Activated CD4-positive, alpha-beta T cell treated with anti-CD3 and anti-CD28 coated beads, Interleukin-2, amount 50 U/mL, for 4 hours (primary cell): ENCODE measurements at regions not wholly inside any gene's neighbourhood (a gene's known extent, or its start where the extent isn't known, plus 50 kb on each side); places are given as distances from the start of the nearest gene placed in this dataset.

Experiments
- DNase-seq, 2 experiments: peaks; one replicate each; pipeline ENCODE4 v3.0.0-alpha.2; 2020

DNA sequence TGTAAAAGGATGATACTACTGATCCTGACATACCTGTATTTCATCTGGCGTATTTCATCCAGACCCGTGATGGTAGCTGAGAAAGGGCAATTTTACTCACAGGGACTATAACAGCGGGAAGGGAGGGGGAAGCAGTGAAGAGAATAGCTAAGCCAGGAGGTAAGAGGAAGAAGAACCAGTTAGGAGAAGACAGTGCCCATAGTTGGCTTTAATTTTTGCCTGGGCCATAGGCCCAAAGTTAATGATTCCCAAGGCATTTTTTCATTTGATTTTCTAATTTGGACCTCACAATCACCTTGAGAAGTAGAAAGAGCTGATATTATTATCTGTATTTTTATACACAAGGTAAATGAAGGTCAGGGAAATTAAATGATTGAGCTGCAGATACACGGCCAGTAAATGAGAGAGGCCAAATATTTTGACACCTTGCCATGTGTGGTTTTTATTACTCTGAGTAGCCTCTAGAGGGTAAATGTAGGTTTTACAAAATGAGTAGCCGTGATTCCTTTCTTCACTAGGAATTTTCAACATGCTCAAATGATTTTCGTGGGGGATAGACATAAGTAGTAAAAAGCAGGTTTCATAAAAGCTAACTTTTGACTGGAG lies 382.2 kb downstream of the FUT8 start:
- DNase-seq: no peak

DNA sequence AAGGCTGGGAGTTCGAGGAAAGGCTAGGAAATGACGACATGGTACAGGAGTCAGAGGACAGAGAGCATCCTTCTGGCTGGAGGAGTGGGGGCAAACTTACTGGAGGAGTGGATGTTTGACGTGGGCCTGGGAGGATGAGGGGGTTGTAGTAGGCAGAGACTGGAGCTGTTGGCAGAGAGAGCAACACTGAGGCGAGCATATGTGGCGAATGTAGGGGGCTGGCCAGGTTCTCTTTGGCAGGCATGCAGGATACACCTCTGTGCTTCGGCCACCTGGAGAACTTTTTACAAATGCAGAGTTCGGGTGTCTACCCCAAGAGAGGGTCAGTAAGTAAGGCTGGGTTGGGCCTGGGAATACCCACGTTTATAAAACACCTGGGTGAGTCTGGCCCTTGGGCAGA lies 385.7 kb downstream of the FUT8 start:
- DNase-seq: no peak

DNA sequence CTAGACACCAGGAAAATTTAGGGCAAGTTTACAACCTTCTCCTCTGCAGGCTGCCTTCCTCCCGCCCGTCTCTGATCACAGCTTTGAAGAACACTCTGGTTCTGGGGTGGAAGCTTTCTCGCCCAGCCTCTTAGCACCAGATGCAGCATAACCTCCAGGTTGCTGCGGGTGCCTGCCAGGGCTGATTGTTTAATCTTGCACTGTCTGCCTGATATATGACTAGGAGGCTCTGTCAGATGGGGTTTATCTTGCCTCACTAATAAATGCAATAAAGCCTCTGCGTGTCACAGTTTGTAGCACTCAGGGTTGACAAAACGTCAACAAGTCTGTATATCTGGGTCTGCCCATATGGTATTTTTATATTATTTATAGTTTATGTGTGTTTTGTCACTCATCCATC lies 388.2 kb downstream of the FUT8 start:
- DNase-seq: no peak

DNA sequence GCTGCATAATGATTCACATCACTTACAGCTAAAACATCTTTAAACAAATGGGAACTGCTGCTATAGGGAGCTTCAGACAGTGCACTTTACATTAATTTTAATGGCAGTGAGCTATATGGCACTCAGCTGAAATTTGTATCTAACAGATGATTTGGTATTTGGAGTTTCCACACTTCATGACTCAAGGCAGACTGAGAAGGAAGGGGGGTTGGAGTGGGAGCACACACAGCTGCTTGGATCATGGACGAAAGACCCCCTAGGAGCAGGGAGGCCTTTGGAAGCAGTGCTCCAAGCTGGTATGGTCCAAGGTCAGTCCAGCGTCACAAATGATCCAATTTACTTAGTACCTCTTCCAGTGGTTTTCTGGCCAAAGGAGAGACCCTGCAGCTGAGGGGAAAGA lies 389.7 kb downstream of the FUT8 start:
- DNase-seq: no peak

DNA sequence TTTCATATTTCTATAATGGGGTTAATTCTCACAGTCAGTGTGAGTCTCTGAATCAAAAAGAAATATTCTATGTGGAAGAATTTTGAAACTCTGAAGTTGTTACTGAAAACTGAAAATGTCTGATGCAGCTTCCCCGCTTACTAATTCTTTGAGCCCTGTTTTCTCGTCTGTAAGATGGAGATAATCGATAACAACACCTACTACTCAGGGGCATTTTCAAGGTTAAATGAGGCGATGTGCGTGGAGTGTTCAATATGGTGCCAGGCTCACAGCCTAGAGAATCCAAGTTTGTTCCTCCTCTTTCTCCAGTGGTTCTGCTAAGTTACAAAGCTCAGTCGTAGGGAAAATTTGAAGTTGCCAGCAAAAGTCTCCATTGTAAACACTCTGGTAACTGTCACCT lies 391.4 kb downstream of the FUT8 start:
- no peak for DNase-seq

- DNase-seq: no peak
These were observed 392.0 kb downstream of the FUT8 start for GRCh38 chr14:65804439-65805112.

- DNase-seq: no peak
These were observed 392.6 kb downstream of the FUT8 start for GRCh38 chr14:65805113-65805473.

GRCh38 chr14:65808390-65808789 lies 395.9 kb downstream of the FUT8 start:
- DNase-seq: no peak

- no peak for DNase-seq
These were observed 397.8 kb downstream of the FUT8 start for GRCh38 chr14:65810322-65810721.

DNA sequence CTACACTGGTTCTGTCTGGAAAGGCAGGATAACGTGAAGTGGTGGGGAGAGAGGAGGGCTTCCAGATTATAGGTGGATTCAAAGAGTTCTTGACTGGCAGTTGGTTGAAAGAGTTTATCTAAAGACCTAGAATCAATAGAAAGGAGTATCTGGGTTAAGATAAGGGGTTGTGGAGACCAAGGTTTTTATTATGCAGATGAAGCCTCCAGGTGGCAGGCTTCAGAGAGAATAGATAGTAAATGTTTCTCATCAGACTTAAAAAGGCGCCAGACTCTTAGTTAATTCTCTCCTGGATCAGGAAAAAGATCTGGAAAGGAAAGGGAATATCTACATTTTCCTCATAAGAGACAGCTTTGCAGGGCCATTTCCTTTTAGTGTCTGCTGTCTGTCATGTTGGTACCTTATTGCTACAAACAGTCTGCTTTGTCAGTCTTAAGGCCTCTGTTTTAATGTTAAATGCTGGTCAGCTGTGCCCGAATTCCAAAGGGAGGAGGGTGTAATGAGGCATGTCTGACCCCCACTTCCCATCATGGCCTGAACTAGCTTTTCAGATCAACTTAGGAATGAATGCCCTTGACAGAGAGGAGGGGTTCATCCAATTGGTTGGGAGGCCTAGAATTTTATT lies 401.3 kb downstream of the FUT8 start:
- no peak for DNase-seq

GRCh38 chr14:65815127-65815526 lies 402.6 kb downstream of the FUT8 start:
- no peak for DNase-seq

- no peak for DNase-seq
These were observed 404.5 kb downstream of the FUT8 start for GRCh38 chr14:65817011-65817410.

DNA sequence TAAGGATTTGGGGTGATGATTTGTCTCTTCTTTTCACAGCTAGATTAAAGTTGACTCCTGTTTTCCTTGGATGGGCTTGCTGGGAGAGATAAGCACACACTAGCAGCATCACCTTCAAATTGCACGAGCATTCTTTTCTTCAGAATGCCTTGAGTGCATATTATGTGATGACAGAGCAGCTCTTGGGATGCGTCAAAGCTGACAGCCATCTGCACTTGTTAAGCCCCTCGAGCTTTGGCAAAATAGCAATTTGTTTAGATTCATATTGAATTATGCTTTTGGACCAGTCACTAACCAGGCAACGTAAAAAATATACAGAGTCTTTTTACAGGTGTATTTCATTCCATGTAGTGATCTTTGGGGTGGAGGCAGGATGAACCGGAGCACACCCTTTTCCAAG lies 407.0 kb downstream of the FUT8 start:
- no peak for DNase-seq

DNA sequence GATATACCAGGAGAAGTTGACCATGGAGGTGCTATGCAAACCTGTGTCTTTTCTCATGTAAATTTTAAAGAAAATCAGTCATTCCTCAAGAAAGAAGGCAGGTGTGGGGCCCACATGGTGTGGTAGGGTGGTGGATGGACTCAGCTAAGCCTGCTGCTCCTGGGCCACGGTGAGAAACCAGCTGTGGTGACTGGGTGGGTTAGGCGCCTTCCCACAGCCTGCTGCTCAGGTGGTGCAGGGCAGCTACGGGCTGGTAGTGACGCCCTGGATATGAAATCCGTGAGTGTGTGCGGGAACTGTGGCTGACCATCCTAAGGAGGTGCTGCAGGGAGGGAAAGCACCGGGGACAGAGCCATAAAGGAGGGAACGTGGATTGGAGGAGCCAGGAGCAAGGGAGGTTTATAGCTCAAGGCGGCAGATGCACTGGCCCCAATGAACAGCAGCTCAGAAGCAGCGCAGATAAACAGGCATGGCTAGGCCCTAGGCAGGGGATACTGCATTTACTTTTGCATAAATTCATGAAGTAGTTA lies 408.8 kb downstream of the FUT8 start:
- no peak for DNase-seq

- DNase-seq: peak; percentile 47 to 54
These were observed 411.9 kb downstream of the FUT8 start for GRCh38 chr14:65824285-65824977.

GRCh38 chr14:65824978-65825299 lies 412.4 kb downstream of the FUT8 start:
- no peak for DNase-seq

- DNase-seq: no peak
These were observed 414.4 kb downstream of the FUT8 start for GRCh38 chr14:65826946-65827345.

DNA sequence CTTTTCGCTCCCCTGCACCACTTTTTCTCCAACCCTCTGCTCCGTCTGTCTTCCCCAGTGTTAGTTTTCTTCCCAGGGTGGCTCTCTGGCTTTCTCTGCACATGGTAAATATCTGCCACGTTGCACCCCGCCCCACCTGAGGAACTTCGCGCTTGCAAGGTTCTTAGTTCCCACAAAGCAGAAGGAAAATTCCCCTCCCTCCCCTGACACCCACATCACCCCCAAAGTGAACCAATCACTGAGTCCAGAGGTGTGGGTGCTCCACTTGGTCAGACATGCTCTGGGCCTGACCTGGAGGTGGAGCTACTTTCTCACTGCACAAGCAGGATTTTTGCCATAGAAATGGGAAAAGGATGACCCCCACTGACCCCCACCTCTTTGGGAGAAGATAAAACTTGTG lies 415.0 kb downstream of the FUT8 start:
- DNase-seq: no peak

DNA sequence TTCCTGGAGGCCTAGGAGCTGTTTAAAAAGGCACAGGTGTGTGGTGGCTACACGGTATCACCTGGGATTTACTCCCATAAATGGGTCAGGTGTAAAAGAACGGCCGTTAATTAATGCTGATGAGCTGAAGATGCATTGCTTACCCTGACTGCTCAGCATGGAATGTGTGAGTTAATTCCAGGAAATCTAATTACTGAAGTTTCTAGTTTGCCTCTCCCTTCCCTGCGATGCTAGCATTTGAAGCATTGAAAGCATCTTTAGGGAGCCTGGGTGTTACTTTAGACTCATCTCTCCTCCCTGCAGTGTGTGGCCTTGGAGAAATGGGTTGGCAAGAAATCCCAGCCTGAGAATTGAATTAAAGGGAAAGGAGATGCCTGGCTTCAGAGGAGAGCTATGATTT lies 415.9 kb downstream of the FUT8 start:
- DNase-seq: no peak

DNA sequence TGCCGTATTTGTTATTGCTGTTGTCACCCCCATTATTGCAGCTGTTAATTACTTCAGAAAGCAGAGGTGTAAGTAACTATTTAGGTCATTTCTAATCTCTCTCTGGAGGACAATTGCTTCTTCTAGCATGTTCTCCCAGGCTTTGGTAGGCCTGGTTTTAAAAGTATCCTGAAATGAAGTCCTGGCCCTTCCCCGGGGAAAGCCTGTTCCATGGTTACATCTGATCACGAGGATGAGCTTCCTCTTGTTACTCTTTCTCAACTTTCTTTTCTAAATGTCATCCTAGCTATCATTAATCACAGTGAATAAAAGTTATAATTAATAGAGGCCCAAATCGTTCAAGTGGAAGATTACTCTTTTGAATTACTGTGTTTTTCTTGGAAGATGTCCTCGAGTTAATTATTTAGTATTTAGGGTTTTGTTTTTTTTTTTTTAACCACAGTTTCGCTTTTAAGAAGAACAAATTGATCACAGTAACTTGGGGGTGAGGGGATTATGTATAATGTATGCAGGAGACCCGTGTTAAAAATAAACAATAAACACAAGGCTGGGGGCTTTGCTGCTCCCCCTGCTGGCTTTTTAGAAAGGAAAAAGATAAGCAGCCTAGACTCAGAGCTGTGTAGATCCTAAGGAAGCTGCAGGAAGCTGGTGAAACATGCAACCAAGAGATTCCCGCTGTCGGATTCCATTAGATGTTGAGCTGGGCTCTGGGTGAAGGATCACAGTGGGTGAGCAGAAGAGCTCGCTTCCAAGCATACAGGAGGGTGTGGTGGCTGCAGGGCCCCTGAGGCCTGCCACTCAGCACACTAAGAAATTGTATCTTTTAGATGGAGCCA lies 420.1 kb downstream of the FUT8 start:
- DNase-seq: no peak

DNA sequence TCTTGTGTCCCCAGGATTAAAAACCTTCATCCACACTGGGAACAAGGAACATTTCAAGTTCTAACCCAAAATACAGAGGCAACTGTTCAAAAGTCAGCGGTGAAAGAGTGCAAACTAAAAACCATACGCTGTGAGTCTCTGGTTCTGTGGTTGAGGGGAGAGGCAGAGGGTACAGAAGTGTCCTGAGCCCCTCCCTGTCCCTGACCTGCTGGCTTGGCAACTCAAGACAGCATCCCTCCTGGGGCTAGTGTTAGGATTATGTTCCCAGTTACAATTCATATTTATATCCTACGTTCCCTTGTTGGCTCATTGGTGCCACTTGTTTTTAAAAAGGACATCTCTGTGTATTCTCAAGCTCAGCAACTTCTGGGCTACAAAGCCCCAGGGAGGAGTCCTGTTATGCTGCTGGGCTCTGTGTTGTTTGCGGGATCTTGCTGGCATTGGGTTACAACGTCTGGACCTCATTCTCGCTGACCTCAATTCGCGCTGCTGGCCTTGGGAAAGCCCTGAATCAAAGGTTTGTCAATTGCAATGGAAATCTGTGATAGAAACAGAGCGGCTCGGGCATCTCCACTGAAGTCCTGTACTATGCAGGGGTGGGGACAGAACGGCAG lies 420.8 kb downstream of the FUT8 start:
- DNase-seq: no peak

DNA sequence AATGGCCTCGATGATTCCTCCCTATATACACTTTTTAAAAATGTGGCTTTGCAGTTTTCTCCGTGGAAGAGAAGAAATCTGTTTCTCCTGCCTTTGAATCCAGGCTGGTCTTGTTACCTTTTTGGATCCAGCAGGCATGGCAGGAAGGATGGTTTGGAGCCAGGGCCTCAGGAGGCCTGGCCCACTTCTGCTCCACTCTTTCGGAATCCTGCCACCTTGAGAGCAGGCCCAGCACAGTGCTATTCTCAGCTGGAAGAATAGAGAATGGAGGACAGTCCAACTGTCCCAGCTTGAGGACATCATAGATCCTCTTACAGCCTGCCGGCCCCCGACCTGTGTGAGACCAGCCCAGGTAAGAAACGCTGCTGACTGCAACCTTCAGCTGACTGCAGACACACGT lies 421.5 kb downstream of the FUT8 start:
- DNase-seq: no peak

DNA sequence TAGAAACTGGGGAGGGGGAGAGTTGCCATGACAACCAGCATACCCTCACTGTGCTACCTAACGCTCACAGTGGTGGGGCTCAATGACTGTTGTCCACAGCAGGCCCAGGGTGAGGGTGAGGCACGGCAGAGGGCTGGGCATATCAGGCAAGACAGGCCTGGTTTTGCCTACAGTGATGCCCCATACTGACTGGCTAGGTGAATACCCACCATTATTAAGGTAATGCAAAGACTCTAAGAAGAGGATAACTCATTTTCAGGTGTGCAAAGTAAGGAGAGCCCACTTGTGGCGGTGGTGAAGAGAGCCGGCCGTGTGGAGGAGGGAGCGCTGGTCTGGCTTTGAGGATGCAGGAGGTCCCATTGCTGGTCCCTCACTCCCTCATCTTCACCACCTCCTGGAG lies 422.3 kb downstream of the FUT8 start:
- no peak for DNase-seq
